Endothelial cell of umbilical vein (primary cell): ENCODE measurements at regions not wholly inside any gene's neighbourhood (a gene's known extent, or its start where the extent isn't known, plus 50 kb on each side); places are given as distances from the start of the nearest gene placed in this dataset.

Source experiments
- BruUV-seq: library from RNA; stranded (reverse); fragments of 400-500 nt; replicated peaks from 2 replicates; lab custom pipeline; 2021; lab: Mats Ljungman, UMichigan
- CTCF ChIA-PET: fragments of 300-600, 350-600 bp; sonication (Branson Sonifier 250); formaldehyde crosslinking; loops from one replicate; lab custom pipeline; 2021; ENCODE audit warnings: antibody characterized with exemption, inconsistent platforms; lab: Charles Lee
- POLR2A ChIA-PET: fragments of 300-600, 350-600 bp; sonication (Branson Sonifier 250); formaldehyde crosslinking; loops from one replicate; lab custom pipeline; 2021; ENCODE audit warnings: antibody characterized with exemption, inconsistent platforms; lab: Charles Lee
- DNase-seq: peaks from one replicate; pipeline ENCODE4 v3.0.0-alpha.2; 2011; ENCODE audit warnings: low read depth, low spot score
- FAIRE-seq: peaks from 2 replicates; lab custom pipeline; 2011; peaks lifted over from hg19 to GRCh38; lab: Jason Lieb, UNC
- H2AFZ ChIP-seq: 2 replicates; pipeline ENCODE4 v1.6.0; 2012; ENCODE audit warnings: low read depth, low read length, control low read depth, inconsistent platforms
- H3K27ac ChIP-seq: 2 replicates; pipeline ENCODE4 v1.5.1; 2011; ENCODE audit warnings: low read depth, mild to moderate bottlenecking, control low read depth, low read length, moderate library complexity; ENCODE audit not compliant: insufficient read depth
- H3K27me3 ChIP-seq, 2 experiments: 2 replicates each; pipeline versions ENCODE4 v1.6.0 to v1.6.1; 2011; ENCODE audit warnings: low read length in 2 of 2, mixed read lengths in 1 of 2; ENCODE audit not compliant: control insufficient read depth in 2 of 2, insufficient read depth in 2 of 2
- H3K36me3 ChIP-seq, 2 experiments: 2 replicates in 1 of 2; 3 replicates in 1 of 2; pipeline ENCODE4 v1.5.1; 2011; ENCODE audit warnings: low read length in 2 of 2, mild to moderate bottlenecking in 1 of 2, moderate library complexity in 1 of 2; ENCODE audit not compliant: control insufficient read depth in 2 of 2, insufficient read depth in 2 of 2; ENCODE audit errors: extremely low read depth in 1 of 2
- H3K4me1 ChIP-seq: 3 replicates; pipeline ENCODE4 v1.5.1; 2011; ENCODE audit warnings: mild to moderate bottlenecking, low read length; ENCODE audit not compliant: control insufficient read depth, insufficient read depth; ENCODE audit errors: extremely low read depth
- H3K4me2 ChIP-seq: 2 replicates; pipeline ENCODE4 v1.6.1; 2011; ENCODE audit warnings: low read length, control low read depth, mixed read lengths; ENCODE audit not compliant: insufficient read depth
- H3K4me3 ChIP-seq, 3 experiments: fragments of 200-600 bp in 1 of 3; sonication (generic), shearing (Covaris generic) in 1 of 3; replicated peaks in 1 of 3; 2 replicates each; pipeline ENCODE4 v1.5.1; 2011 to 2016; ENCODE audit warnings: control low read depth in 3 of 3, low read length in 3 of 3, mild to moderate bottlenecking in 2 of 3, inconsistent platforms in 1 of 3, low read depth in 1 of 3, moderate library complexity in 1 of 3; ENCODE audit not compliant: insufficient read depth in 1 of 3
- H3K79me2 ChIP-seq: 2 replicates; pipeline ENCODE4 v1.6.0; 2012; ENCODE audit warnings: low read length, inconsistent platforms; ENCODE audit not compliant: control insufficient read depth, insufficient read depth
- H3K9ac ChIP-seq: replicated peaks from 2 replicates; pipeline ENCODE3; 2011; ENCODE audit warnings: low read length, control low read depth; ENCODE audit not compliant: insufficient read depth; ENCODE audit errors: extremely low read depth
- H3K9me1 ChIP-seq: replicated peaks from 3 replicates; pipeline ENCODE4 v1.6.0; 2011; ENCODE audit warnings: mild to moderate bottlenecking, low read length; ENCODE audit not compliant: control insufficient read depth, insufficient read depth; ENCODE audit errors: extremely low read depth
- H3K9me3 ChIP-seq: replicated peaks from 2 replicates; pipeline ENCODE4 v1.5.1; 2012; ENCODE audit warnings: low read length, inconsistent platforms; ENCODE audit not compliant: control insufficient read depth, insufficient read depth
- H4K20me1 ChIP-seq: replicated peaks from 2 replicates; pipeline ENCODE3; 2011; ENCODE audit warnings: mild to moderate bottlenecking, low read length; ENCODE audit not compliant: control insufficient read depth, insufficient read depth; ENCODE audit errors: extremely low read depth
- CTCF ChIP-seq, 2 donors: IDR thresholded peaks; 1 replicate in 1 of 2; 2 replicates in 1 of 2; pipeline ENCODE4 v1.5.1; 2011; ENCODE audit warnings: low read length in 2 of 2, mild to moderate bottlenecking in 2 of 2, moderate library complexity in 2 of 2, control low read depth in 1 of 2, inconsistent platforms in 1 of 2, low read depth in 1 of 2; ENCODE audit not compliant: insufficient read depth in 1 of 2; ENCODE audit errors: extremely low read depth in 1 of 2
- EZH2 ChIP-seq: IDR thresholded peaks from 2 replicates; pipeline ENCODE4 v1.6.1; 2012; ENCODE audit warnings: borderline replicate concordance, low read depth, mild to moderate bottlenecking, moderate library complexity, low read length, inconsistent platforms; ENCODE audit not compliant: severe bottlenecking
- FOS ChIP-seq: IDR thresholded peaks from 2 replicates; pipeline ENCODE4 v1.6.1; 2011; ENCODE audit warnings: mild to moderate bottlenecking, low read length, moderate library complexity, borderline replicate concordance; ENCODE audit not compliant: insufficient read depth
- GATA2 ChIP-seq: IDR thresholded peaks from 2 replicates; pipeline ENCODE4 v1.7.0; 2011; ENCODE audit warnings: low read depth, mild to moderate bottlenecking, moderate library complexity, mixed read lengths, low read length; ENCODE audit not compliant: insufficient read length, insufficient read depth
- JUN ChIP-seq: IDR thresholded peaks from 2 replicates; pipeline ENCODE4 v1.6.1; 2011; ENCODE audit warnings: borderline replicate concordance, low read depth; ENCODE audit not compliant: insufficient read length, insufficient read depth
- MAX ChIP-seq: IDR thresholded peaks from 2 replicates; pipeline ENCODE4 v1.6.1; 2011; ENCODE audit not compliant: insufficient read depth, insufficient read length
- MYC ChIP-seq: IDR thresholded peaks from one replicate; pipeline ENCODE4 v1.6.1; 2011; ENCODE audit warnings: mild to moderate bottlenecking, low read depth, low read length
- POLR2A ChIP-seq: IDR thresholded peaks from 2 replicates; pipeline ENCODE4 v1.6.1; 2012; ENCODE audit warnings: low read depth, mild to moderate bottlenecking, control low read depth, low read length
- POLR2AphosphoS5 ChIP-seq: IDR thresholded peaks from 2 replicates; pipeline ENCODE4 v1.6.1; 2012; ENCODE audit warnings: low read depth, mild to moderate bottlenecking, control low read depth, low read length, moderate library complexity; ENCODE audit not compliant: insufficient read depth
- dilution Hi-C: fragments of 300-500 bp; cut with MboI; formaldehyde crosslinking; loops from one replicate; pipeline ENCODE4 v1.15.0; 2019; ENCODE audit warnings: low sequenced_read_pairs; ENCODE audit not compliant: extremely low pct_ligation_motif_present
- intact Hi-C: fragments of 100-400 bp; cut with micrococcal nuclease; formaldehyde crosslinking; loops from one replicate; pipeline ENCODE4 v1.10.0; 2022

- H3K9me1 ChIP-seq: no peaks in the 10 kb centered on the region
- no peaks in the 10 kb centered on the region for H3K36me3 ChIP-seq
- no peak overlapping the region for H3K27ac ChIP-seq
- H3K9ac ChIP-seq: no peak overlapping the region
- DNase-seq: no peak
- no peaks in the 10 kb centered on the region for H4K20me1 ChIP-seq
- FAIRE-seq: no peak
- H2AFZ ChIP-seq: no peak overlapping the region
- CTCF ChIA-PET: no interaction called here
- intact Hi-C loops (no loop called here), dilution Hi-C loops (no loop called here)
- no peak overlapping the region for H3K4me2 ChIP-seq
- H3K27me3 ChIP-seq: no peaks in the 10 kb centered on the region
- POLR2A ChIA-PET: no interaction called here
- H3K79me2 ChIP-seq: no peaks in the 10 kb centered on the region
- H3K9me3 ChIP-seq: no peaks in the 10 kb centered on the region
- TF ChIP-seq JUN (no peak), POLR2AphosphoS5 (no peak), MYC (no peak), FOS (no peak), GATA2 (no peak), POLR2A (no peak), MAX (no peak), CTCF (IDR thresholded peaks at IDR 0.05; ENCODE audit: extremely low read depth in 1 of 2, insufficient read depth in 1 of 2, low read depth in 1 of 2, low read length in 2 of 2) (no peak), EZH2 (no peak)
- no peaks in the 10 kb centered on the region for H3K4me1 ChIP-seq
- BruUV-seq: no TSS peak
- no peak overlapping the region for H3K4me3 ChIP-seq
Measured at GRCh38 chr2:33727361-33728032, 128.4 kb upstream of the FAM98A start.
